H1 (cell line): ENCODE measurements at regions not wholly inside any gene's neighbourhood (a gene's known extent, or its start where the extent isn't known, plus 50 kb on each side); places are given as distances from the start of the nearest gene placed in this dataset.

ENCODE experiments used
- CHD1 ChIP-seq: IDR thresholded peaks from 2 replicates; pipeline ENCODE4 v1.6.1; 2012; ENCODE audit warnings: low read depth, low read length, improper control_type of control experiment
- CREB1 ChIP-seq: IDR thresholded peaks from 2 replicates; pipeline ENCODE4 v1.6.1; 2012; ENCODE audit warnings: inconsistent platforms
- CTBP2 ChIP-seq: IDR thresholded peaks from 2 replicates; pipeline ENCODE4 v1.7.0; 2011; ENCODE audit warnings: borderline replicate concordance, mild to moderate bottlenecking, moderate library complexity, mixed read lengths, low read length; ENCODE audit not compliant: insufficient read depth, insufficient read length
- HDAC2 ChIP-seq, 2 experiments: fragments of 300-600 bp in 1 of 2; sonication (generic) in 1 of 2; IDR thresholded peaks; 2 replicates each; pipeline ENCODE4 v1.6.1; 2011 to 2012; ENCODE audit warnings: low read depth in 2 of 2, low read length in 2 of 2, mild to moderate bottlenecking in 2 of 2, moderate library complexity in 2 of 2, borderline replicate concordance in 1 of 2, inconsistent platforms in 1 of 2
- JUN ChIP-seq: IDR thresholded peaks from 2 replicates; pipeline ENCODE4 v1.6.1; 2011; ENCODE audit warnings: low read depth, mild to moderate bottlenecking, improper control_type of control experiment, low read length
- MAX ChIP-seq: IDR thresholded peaks from 2 replicates; pipeline ENCODE4 v1.6.1; 2012; ENCODE audit warnings: inconsistent platforms
- POLR2A ChIP-seq, 2 experiments: IDR thresholded peaks; 1 replicate in 1 of 2; 2 replicates in 1 of 2; pipeline ENCODE4 v1.6.1; 2011; ENCODE audit warnings: low read depth in 2 of 2, low read length in 2 of 2, mild to moderate bottlenecking in 2 of 2; ENCODE audit errors: control extremely low read depth in 1 of 2
- RBBP5 ChIP-seq: IDR thresholded peaks from 2 replicates; pipeline ENCODE4 v1.7.1; 2012; ENCODE audit warnings: low read depth, mild to moderate bottlenecking, inconsistent platforms, low read length, moderate library complexity, borderline replicate concordance
- TF ChIP-seq, protein P1 (sequence below), 3 experiments: IDR thresholded peaks; 1 replicate in 2 of 3; 2 replicates in 1 of 3; pipeline versions ENCODE4 v1.5.1 to v1.6.1; 2011; ENCODE audit warnings: low read length in 3 of 3, mild to moderate bottlenecking in 3 of 3, inconsistent platforms in 2 of 3, low read depth in 1 of 3, moderate library complexity in 1 of 3; ENCODE audit not compliant: insufficient read depth in 1 of 3; ENCODE audit errors: control extremely low read depth in 1 of 3

DNA sequence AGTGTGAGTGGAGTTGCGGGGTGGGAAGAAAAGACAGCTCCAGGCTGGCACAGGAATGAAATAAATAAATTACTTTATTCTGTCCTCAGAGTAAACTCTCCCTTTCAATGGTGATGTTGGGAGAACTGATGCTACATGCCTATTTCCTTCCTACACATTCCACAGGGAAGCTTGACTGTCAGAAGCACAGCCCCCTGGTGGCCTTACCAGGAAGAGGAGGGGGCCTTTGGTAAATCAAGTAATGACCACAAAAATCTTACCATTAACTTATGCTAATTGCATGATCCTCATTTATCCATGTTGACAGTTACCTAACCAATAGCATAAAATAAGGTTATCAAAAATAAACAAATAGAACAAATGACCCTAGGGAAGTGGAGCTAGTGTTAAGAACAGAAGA, 605.0 kb upstream of the PKN2 start (continued):
- TF ChIP-seq CREB1 = 0 out of 2 replicates have a peak, but pooled peaks have one; percentile 23
- TF ChIP-seq JUN = no peak
- TF ChIP-seq, protein P1, sequence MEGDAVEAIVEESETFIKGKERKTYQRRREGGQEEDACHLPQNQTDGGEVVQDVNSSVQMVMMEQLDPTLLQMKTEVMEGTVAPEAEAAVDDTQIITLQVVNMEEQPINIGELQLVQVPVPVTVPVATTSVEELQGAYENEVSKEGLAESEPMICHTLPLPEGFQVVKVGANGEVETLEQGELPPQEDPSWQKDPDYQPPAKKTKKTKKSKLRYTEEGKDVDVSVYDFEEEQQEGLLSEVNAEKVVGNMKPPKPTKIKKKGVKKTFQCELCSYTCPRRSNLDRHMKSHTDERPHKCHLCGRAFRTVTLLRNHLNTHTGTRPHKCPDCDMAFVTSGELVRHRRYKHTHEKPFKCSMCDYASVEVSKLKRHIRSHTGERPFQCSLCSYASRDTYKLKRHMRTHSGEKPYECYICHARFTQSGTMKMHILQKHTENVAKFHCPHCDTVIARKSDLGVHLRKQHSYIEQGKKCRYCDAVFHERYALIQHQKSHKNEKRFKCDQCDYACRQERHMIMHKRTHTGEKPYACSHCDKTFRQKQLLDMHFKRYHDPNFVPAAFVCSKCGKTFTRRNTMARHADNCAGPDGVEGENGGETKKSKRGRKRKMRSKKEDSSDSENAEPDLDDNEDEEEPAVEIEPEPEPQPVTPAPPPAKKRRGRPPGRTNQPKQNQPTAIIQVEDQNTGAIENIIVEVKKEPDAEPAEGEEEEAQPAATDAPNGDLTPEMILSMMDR (IDR thresholded peaks at IDR 0.05; ENCODE audit: control extremely low read depth in 1 of 3, insufficient read depth in 1 of 3, low read depth in 1 of 3, low read length in 3 of 3) = peak; percentile 59 to 79 (median 65)
- no peak for TF ChIP-seq RBBP5
- TF ChIP-seq MAX = no peak
- no peak for TF ChIP-seq CTBP2
- TF ChIP-seq HDAC2 (IDR thresholded peaks at IDR 0.05; ENCODE audit: borderline replicate concordance in 1 of 2, low read depth in 2 of 2, low read length in 2 of 2) = no peak
- no peak for TF ChIP-seq POLR2A (IDR thresholded peaks at IDR 0.05; ENCODE audit: control extremely low read depth in 1 of 2, low read depth in 2 of 2, low read length in 2 of 2)
- TF ChIP-seq CHD1 = no peak
